ENCODE measurements at regions not wholly inside any gene's neighbourhood (a gene's known extent, or its start where the extent isn't known, plus 50 kb on each side); places are given as distances from the start of the nearest gene placed in this dataset.

- intact Hi-C loops (cut with DNase I) = no loop called here
- TF ChIP-seq CTCF (IDR thresholded peaks at IDR 0.05) (no peak), POLR2A (IDR thresholded peaks at IDR 0.05) (no peak)
Observed at GRCh38 chr10:10096296-10096695, 921.4 kb upstream of the CELF2 start.

GRCh38 chr10:10096898-10097297, 920.8 kb upstream of the CELF2 start:
- intact Hi-C loops (cut with DNase I) = no loop called here
- no peak for DNase-seq
- Histone ChIP-seq H3K4me3 (replicated peaks in 1 of 3) (no peak overlapping the region), H3K27ac (no peak overlapping the region), H3K9me3 (no peaks in the 10 kb centered on the region), H3K27me3 (no peaks in the 10 kb centered on the region), H3K4me1 (no peaks in the 10 kb centered on the region), H3K36me3 (no peaks in the 10 kb centered on the region)
- TF ChIP-seq CTCF (IDR thresholded peaks at IDR 0.05) (no peak), POLR2A (IDR thresholded peaks at IDR 0.05) (no peak)
- WGBS, 2 donors = 90 to 92% methylated on average over 3 of the region's 3 CpGs

More at GRCh38 chr10:10096296-10096695, 921.4 kb upstream of the CELF2 start:
- Histone ChIP-seq H3K36me3 (no peaks in the 10 kb centered on the region), H3K9me3 (no peaks in the 10 kb centered on the region), H3K4me1 (no peaks in the 10 kb centered on the region), H3K27ac (no peak overlapping the region), H3K4me3 (replicated peaks in 1 of 3) (no peak overlapping the region), H3K27me3 (no peaks in the 10 kb centered on the region)
- no peak for DNase-seq

- no peak for DNase-seq
- H3K4me1 ChIP-seq = no peaks in the 10 kb centered on the region
- no peak overlapping the region for H3K27ac ChIP-seq
- no peaks in the 10 kb centered on the region for H3K9me3 ChIP-seq
- 82 to 92% methylated on average over 5 of the region's 5 CpGs for WGBS, 2 donors
- H3K4me3 ChIP-seq (replicated peaks in 1 of 3) = no peak overlapping the region
- no peaks in the 10 kb centered on the region for H3K36me3 ChIP-seq
- TF ChIP-seq POLR2A (IDR thresholded peaks at IDR 0.05) (no peak), CTCF (IDR thresholded peaks at IDR 0.05) (no peak)
- intact Hi-C loops (cut with DNase I) = no loop called here
- H3K27me3 ChIP-seq = no peaks in the 10 kb centered on the region
Observed at GRCh38 chr10:10101106-10101505, 916.6 kb upstream of the CELF2 start.

GRCh38 chr10:10110844-10111490, 906.7 kb upstream of the CELF2 start:
- Histone ChIP-seq H3K9me3 (no peaks in the 10 kb centered on the region), H3K36me3 (no peaks in the 10 kb centered on the region), H3K27ac (no peak overlapping the region), H3K4me1 (no peaks in the 10 kb centered on the region), H3K4me3 (replicated peaks in 1 of 3) (no peak overlapping the region), H3K27me3 (no peaks in the 10 kb centered on the region)
- no peak for DNase-seq
- 79 to 89% methylated on average over 5 of the region's 5 CpGs for WGBS, 2 donors
- intact Hi-C loops (cut with DNase I) = no loop called here
- TF ChIP-seq CTCF (IDR thresholded peaks at IDR 0.05) (no peak), POLR2A (IDR thresholded peaks at IDR 0.05) (no peak)

GRCh38 chr10:10118131-10118530, 899.5 kb upstream of the CELF2 start:
- TF ChIP-seq POLR2A (IDR thresholded peaks at IDR 0.05) (no peak), CTCF (IDR thresholded peaks at IDR 0.05) (no peak)
- 91 to 93% methylated on average over 1 of the region's 1 CpG for WGBS, 2 donors
- intact Hi-C loops (cut with DNase I) = no loop called here

More at GRCh38 chr10:10118131-10118530, 899.5 kb upstream of the CELF2 start:
- Histone ChIP-seq H3K4me1 (no peaks in the 10 kb centered on the region), H3K4me3 (replicated peaks in 1 of 3) (no peak overlapping the region), H3K27me3 (no peaks in the 10 kb centered on the region), H3K27ac (no peak overlapping the region), H3K36me3 (no peaks in the 10 kb centered on the region), H3K9me3 (no peaks in the 10 kb centered on the region)
- no peak for DNase-seq

Measured in thyroid gland (tissue), 4 donors.